ENCODE measurements at regions not wholly inside any gene's neighbourhood (a gene's known extent, or its start where the extent isn't known, plus 50 kb on each side); places are given as distances from the start of the nearest gene placed in this dataset.
A peak's percentile ranks its signal among the peaks of the same experiment; 100 is the strongest.

DNA sequence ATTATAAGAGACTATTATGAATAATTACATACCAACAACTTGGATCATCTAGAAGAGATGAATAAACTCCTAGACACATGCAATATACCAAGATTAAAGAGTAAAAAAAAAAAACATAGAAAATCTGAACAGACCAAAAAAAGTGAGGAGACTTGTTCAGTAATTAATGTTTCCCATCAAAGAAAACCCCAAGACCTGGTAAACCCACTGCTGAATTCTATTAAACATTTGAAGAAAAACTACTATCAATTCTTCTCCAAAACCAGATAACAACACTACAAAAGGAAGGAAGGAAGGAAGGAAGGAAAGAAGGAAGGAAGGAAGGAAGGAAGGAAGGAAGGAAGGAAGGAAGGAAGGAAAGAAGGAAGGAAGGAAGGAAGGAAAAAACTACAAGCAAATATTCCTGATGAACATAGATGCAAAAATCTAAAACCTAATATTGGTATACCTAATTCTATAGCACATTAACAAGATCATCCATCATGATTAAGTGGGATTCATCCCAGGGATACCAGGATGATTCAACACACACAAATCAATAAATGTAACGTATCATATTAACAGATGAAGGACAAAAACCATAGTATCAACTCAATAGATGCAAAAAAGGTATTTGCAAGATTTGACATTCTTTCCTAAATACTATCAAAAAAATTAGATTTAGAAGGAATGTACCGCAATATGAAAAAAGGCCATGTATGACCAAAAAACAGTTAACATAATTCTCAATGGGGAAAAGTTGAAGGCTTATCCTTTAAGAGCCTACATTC lies 445.5 kb downstream of the KCNH5 start:
- DNase-seq: no peak
- no peaks in the 10 kb centered on the region for H3K36me3 ChIP-seq (ENCODE audit: control insufficient read depth in 3 of 3, insufficient read depth in 2 of 3, low read depth in 1 of 3, low read length in 3 of 3)
- no peaks in the 10 kb centered on the region for H3K27me3 ChIP-seq (ENCODE audit: control insufficient read depth in 3 of 3, insufficient read depth in 3 of 3, low read length in 3 of 3)
- 86 to 89% (median 86%) methylated on average over 2 of the region's 2 CpGs for WGBS, 3 donors
- no peak overlapping the region for H3K4me3 ChIP-seq (ENCODE audit: low read depth in 1 of 3, low read length in 3 of 3)
- H3K27ac ChIP-seq (ENCODE audit: low read depth in 1 of 3, low read length in 2 of 3): no peak overlapping the region
- FAIRE-seq: no peak
- H3K4me1 ChIP-seq (ENCODE audit: control insufficient read depth in 3 of 3, insufficient read depth in 2 of 3, low read depth in 1 of 3, low read length in 2 of 3): no peaks in the 10 kb centered on the region
- H3K9me3 ChIP-seq (ENCODE audit: control insufficient read depth in 2 of 2, insufficient read depth in 1 of 2, low read depth in 1 of 2, low read length in 1 of 2): peaks cover 0 to 4% of the 10 kb centered on the region in 2 donors

DNA sequence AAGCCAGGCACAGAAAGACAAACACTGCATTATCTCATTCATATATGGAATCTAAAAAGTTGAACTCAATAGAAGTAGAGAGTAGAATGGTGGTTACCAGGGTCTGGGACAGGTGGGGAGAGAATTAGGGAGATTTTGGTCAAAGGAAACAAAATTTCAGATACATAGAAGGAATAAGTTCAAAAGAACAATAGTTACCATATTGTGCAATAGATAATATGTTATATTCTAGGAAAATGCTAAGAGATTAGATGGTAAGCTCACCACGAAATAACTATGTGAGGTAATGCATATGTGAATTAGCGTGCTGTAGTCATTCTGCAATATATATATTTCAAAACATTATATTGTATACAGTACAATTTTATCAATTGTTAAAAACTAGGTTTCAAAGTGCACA lies 442.5 kb downstream of the KCNH5 start:
- DNase-seq: no peak
- 82 to 87% (median 84%) methylated on average over 2 of the region's 2 CpGs for WGBS, 3 donors
- no peak for FAIRE-seq
- Histone ChIP-seq H3K4me3 (ENCODE audit: low read depth in 1 of 3, low read length in 3 of 3) (no peak overlapping the region), H3K27ac (ENCODE audit: low read depth in 1 of 3, low read length in 2 of 3) (no peak overlapping the region), H3K27me3 (ENCODE audit: control insufficient read depth in 3 of 3, insufficient read depth in 3 of 3, low read length in 3 of 3) (no peaks in the 10 kb centered on the region), H3K9me3 (ENCODE audit: control insufficient read depth in 2 of 2, insufficient read depth in 1 of 2, low read depth in 1 of 2, low read length in 1 of 2) (no peaks in the 10 kb centered on the region), H3K36me3 (ENCODE audit: control insufficient read depth in 3 of 3, insufficient read depth in 2 of 3, low read depth in 1 of 3, low read length in 3 of 3) (no peaks in the 10 kb centered on the region), H3K4me1 (ENCODE audit: control insufficient read depth in 3 of 3, insufficient read depth in 2 of 3, low read depth in 1 of 3, low read length in 2 of 3) (no peaks in the 10 kb centered on the region)

DNA sequence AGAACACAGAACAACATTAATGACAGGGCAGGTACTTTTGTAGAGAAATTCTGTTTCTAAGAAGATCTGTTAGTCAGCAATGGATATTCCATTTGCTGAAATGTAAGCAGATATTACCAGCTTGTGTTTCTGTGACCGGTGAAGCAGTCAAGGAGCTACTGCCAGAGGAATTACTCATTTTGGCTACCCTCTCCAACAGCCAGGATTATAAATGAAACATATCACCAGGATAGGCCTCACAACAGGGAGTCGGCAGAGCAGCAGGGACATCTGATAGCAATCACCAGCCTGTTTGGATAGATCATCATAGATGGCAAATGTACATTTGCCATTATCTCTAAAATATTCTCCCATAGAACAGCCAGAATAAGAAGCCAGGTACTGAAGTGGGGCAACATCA lies 440.7 kb downstream of the KCNH5 start:
- DNase-seq (no peak), FAIRE-seq (no peak)
- H3K4me3 ChIP-seq (ENCODE audit: low read depth in 1 of 3, low read length in 3 of 3): no peak overlapping the region
- H3K9me3 ChIP-seq (ENCODE audit: control insufficient read depth in 2 of 2, insufficient read depth in 1 of 2, low read depth in 1 of 2, low read length in 1 of 2): no peaks in the 10 kb centered on the region
- no peaks in the 10 kb centered on the region for H3K4me1 ChIP-seq (ENCODE audit: control insufficient read depth in 3 of 3, insufficient read depth in 2 of 3, low read depth in 1 of 3, low read length in 2 of 3)
- no peaks in the 10 kb centered on the region for H3K27me3 ChIP-seq (ENCODE audit: control insufficient read depth in 3 of 3, insufficient read depth in 3 of 3, low read length in 3 of 3)
- WGBS, 3 donors: 76 to 85% (median 83%) methylated on average over 2 of the region's 2 CpGs
- no peaks in the 10 kb centered on the region for H3K36me3 ChIP-seq (ENCODE audit: control insufficient read depth in 3 of 3, insufficient read depth in 2 of 3, low read depth in 1 of 3, low read length in 3 of 3)
- H3K27ac ChIP-seq (ENCODE audit: low read depth in 1 of 3, low read length in 2 of 3): no peak overlapping the region

DNA sequence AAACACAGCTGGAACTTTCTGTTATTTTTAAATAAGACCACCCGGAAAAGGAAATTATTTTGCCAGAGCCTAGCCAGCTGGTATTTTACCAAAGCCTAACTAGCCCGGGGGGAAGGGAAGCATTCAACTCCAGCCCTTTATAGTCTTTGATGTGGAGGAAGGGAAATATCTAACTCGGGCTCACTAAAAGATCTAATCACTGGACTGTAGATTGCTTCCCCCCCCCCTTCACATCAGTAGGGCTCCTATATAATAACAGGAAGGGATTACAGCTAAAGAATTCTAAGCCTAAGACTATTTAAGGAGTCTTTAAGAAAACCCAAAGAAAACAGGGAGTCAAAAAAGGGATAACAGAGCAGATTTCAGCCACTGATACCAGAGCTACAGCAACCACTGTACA lies 431.1 kb downstream of the KCNH5 start:
- DNase-seq (no peak), FAIRE-seq (no peak)
- no peaks in the 10 kb centered on the region for H3K27me3 ChIP-seq (ENCODE audit: control insufficient read depth in 3 of 3, insufficient read depth in 3 of 3, low read length in 3 of 3)
- no peak overlapping the region for H3K27ac ChIP-seq (ENCODE audit: low read depth in 1 of 3, low read length in 2 of 3)
- no peaks in the 10 kb centered on the region for H3K36me3 ChIP-seq (ENCODE audit: control insufficient read depth in 3 of 3, insufficient read depth in 2 of 3, low read depth in 1 of 3, low read length in 3 of 3)
- H3K9me3 ChIP-seq (ENCODE audit: control insufficient read depth in 2 of 2, insufficient read depth in 1 of 2, low read depth in 1 of 2, low read length in 1 of 2): no peaks in the 10 kb centered on the region
- no peak overlapping the region for H3K4me3 ChIP-seq (ENCODE audit: low read depth in 1 of 3, low read length in 3 of 3)
- 3 to 15% (median 14%) methylated on average over 3 of the region's 3 CpGs for WGBS, 3 donors
- no peaks in the 10 kb centered on the region for H3K4me1 ChIP-seq (ENCODE audit: control insufficient read depth in 3 of 3, insufficient read depth in 2 of 3, low read depth in 1 of 3, low read length in 2 of 3)

DNA sequence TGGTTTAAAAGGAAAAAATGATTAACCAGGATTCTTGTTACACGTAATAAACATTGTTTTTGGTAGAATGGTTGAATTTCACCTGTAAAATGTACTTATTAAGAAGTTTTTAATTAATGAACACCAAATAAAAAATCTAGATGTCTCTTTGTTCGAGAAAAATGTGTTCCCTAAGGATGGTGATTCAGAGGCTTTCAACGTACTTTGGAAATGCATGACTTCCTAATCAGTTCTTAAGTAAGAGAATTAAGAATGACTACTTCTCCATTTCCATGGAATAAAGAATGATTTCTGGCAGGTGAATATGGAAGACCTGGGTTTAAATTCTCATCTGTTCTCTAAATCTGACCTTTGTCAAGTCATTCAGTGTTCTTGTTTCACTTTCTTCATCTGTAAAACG lies 428.6 kb downstream of the KCNH5 start:
- 70 to 76% (median 76%) methylated on average over 4 of the region's 4 CpGs for WGBS, 3 donors

DNA sequence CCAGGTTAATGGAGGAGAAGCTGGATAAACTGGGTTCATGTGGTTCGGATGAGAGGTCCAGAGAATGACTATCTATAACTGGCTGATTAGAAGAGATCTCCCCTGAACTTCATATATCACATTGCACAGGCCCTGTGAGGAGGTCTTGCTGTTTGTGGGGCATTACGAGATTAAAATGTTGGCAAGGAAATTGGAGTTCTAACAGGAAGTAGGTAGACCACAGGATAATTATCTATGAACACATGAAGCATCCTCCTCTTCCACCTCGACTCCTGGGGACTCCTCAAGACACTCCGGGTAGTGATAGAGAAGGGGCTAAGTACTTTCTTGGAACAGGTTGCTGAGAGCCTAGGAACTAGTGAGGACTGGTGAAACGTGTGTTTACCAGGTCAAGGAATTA lies 418.8 kb downstream of the KCNH5 start:
- H3K27ac ChIP-seq (ENCODE audit: low read depth in 1 of 3, low read length in 2 of 3): no peak overlapping the region
- H3K27me3 ChIP-seq (ENCODE audit: control insufficient read depth in 3 of 3, insufficient read depth in 3 of 3, low read length in 3 of 3): no peaks in the 10 kb centered on the region
- no peak overlapping the region for H3K4me3 ChIP-seq (ENCODE audit: low read depth in 1 of 3, low read length in 3 of 3)
- H3K9me3 ChIP-seq (ENCODE audit: control insufficient read depth in 2 of 2, insufficient read depth in 1 of 2, low read depth in 1 of 2, low read length in 1 of 2): no peaks in the 10 kb centered on the region
- no peaks in the 10 kb centered on the region for H3K36me3 ChIP-seq (ENCODE audit: control insufficient read depth in 3 of 3, insufficient read depth in 2 of 3, low read depth in 1 of 3, low read length in 3 of 3)
- H3K4me1 ChIP-seq (ENCODE audit: control insufficient read depth in 3 of 3, insufficient read depth in 2 of 3, low read depth in 1 of 3, low read length in 2 of 3): peaks cover 0 to 3% (median 0%) of the 10 kb centered on the region in 3 donors
- DNase-seq (no peak), FAIRE-seq (no peak)
- 70 to 81% (median 72%) methylated on average over 5 of the region's 5 CpGs for WGBS, 3 donors

More for the DNA sequence above, 428.6 kb downstream of the KCNH5 start:
- H3K4me3 ChIP-seq (ENCODE audit: low read depth in 1 of 3, low read length in 3 of 3): no peak overlapping the region
- H3K9me3 ChIP-seq (ENCODE audit: control insufficient read depth in 2 of 2, insufficient read depth in 1 of 2, low read depth in 1 of 2, low read length in 1 of 2): no peaks in the 10 kb centered on the region
- no peak for FAIRE-seq
- no peak for DNase-seq
- no peaks in the 10 kb centered on the region for H3K4me1 ChIP-seq (ENCODE audit: control insufficient read depth in 3 of 3, insufficient read depth in 2 of 3, low read depth in 1 of 3, low read length in 2 of 3)
- no peaks in the 10 kb centered on the region for H3K27me3 ChIP-seq (ENCODE audit: control insufficient read depth in 3 of 3, insufficient read depth in 3 of 3, low read length in 3 of 3)
- H3K36me3 ChIP-seq (ENCODE audit: control insufficient read depth in 3 of 3, insufficient read depth in 2 of 3, low read depth in 1 of 3, low read length in 3 of 3): no peaks in the 10 kb centered on the region
- no peak overlapping the region for H3K27ac ChIP-seq (ENCODE audit: low read depth in 1 of 3, low read length in 2 of 3)

DNA sequence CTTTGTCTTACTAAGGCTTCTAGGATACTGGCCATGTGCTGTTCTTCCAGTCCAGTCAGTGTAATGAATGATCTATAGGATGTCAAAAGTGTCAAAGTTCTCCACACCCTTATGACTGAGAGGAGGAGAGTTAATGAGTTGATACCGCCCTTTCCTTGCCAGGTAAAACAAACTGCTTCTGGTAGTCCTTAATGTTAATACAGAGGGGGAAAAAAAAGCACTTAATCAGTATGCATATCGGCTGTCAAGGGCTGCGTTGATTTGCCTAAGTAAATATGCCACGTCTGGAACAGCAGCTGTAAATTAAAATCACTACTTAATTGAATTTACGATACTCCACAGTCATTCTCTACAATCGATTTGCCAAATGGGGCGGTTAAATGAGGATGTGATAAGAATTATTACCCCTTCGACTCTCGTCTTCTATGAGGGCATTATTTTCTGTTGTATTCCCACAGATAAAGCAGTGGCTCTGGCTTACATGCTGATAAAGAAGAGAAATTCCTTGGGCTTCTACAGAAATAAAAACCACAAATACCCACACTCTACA lies 416.0 kb downstream of the KCNH5 start:
- WGBS, 3 donors: 15 to 64% (median 39%) methylated on average over 9 of the region's 9 CpGs
- Histone ChIP-seq H3K4me3 (ENCODE audit: low read depth in 1 of 3, low read length in 3 of 3) (no peak overlapping the region), H3K27ac (ENCODE audit: low read depth in 1 of 3, low read length in 2 of 3) (no peak overlapping the region), H3K9me3 (ENCODE audit: control insufficient read depth in 2 of 2, insufficient read depth in 1 of 2, low read depth in 1 of 2, low read length in 1 of 2) (no peaks in the 10 kb centered on the region), H3K4me1 (ENCODE audit: control insufficient read depth in 3 of 3, insufficient read depth in 2 of 3, low read depth in 1 of 3, low read length in 2 of 3) (peaks cover 0 to 3% (median 0%) of the 10 kb centered on the region in 3 donors), H3K27me3 (ENCODE audit: control insufficient read depth in 3 of 3, insufficient read depth in 3 of 3, low read length in 3 of 3) (no peaks in the 10 kb centered on the region), H3K36me3 (ENCODE audit: control insufficient read depth in 3 of 3, insufficient read depth in 2 of 3, low read depth in 1 of 3, low read length in 3 of 3) (no peaks in the 10 kb centered on the region)
- DNase-seq: peak; percentile 58 to 80
- no peak for FAIRE-seq

DNA sequence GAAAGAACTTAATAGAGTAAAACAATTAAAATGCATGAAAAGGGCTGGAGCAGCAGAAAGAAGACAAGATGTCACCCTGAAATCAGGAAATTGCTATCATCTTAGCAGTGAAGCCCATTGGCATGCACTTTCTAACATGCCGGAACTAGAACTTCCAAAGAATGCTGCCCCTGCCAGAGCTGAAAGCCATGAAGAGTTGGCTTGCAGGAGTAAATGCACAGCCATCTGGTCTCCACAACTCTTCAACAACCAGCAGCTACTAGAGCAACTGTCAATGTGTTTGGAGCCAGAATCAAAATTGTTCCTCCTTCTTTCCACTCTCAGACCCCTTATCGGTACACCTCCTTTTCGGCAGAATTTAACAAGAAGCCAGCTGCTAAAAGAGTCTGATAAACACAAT lies 414.1 kb downstream of the KCNH5 start:
- H3K36me3 ChIP-seq (ENCODE audit: control insufficient read depth in 3 of 3, insufficient read depth in 2 of 3, low read depth in 1 of 3, low read length in 3 of 3): no peaks in the 10 kb centered on the region

More for the DNA sequence above, 414.1 kb downstream of the KCNH5 start:
- 92 to 93% (median 93%) methylated on average over 3 of the region's 3 CpGs for WGBS, 3 donors
- Histone ChIP-seq H3K4me3 (ENCODE audit: low read depth in 1 of 3, low read length in 3 of 3) (no peak overlapping the region), H3K4me1 (ENCODE audit: control insufficient read depth in 3 of 3, insufficient read depth in 2 of 3, low read depth in 1 of 3, low read length in 2 of 3) (peaks cover 0 to 3% (median 0%) of the 10 kb centered on the region in 3 donors), H3K9me3 (ENCODE audit: control insufficient read depth in 2 of 2, insufficient read depth in 1 of 2, low read depth in 1 of 2, low read length in 1 of 2) (peaks cover 0 to 2% of the 10 kb centered on the region in 2 donors), H3K27ac (ENCODE audit: low read depth in 1 of 3, low read length in 2 of 3) (no peak overlapping the region), H3K27me3 (ENCODE audit: control insufficient read depth in 3 of 3, insufficient read depth in 3 of 3, low read length in 3 of 3) (no peaks in the 10 kb centered on the region)
- DNase-seq: no peak
- FAIRE-seq: no peak

Data from small intestine (tissue), 7 donors.